ENCODE measurements at regions not wholly inside any gene's neighbourhood (a gene's known extent, or its start where the extent isn't known, plus 50 kb on each side); places are given as distances from the start of the nearest gene placed in this dataset.
"Not testable (repeated sequence)": the region's sequence is repeated elsewhere in the genome, so short reads cannot be mapped to it uniquely, and the experiment has no call there.

- DNase-seq (ENCODE audit: low read depth in 2 of 2) = peak; percentile 47 to 57
These were observed 67.7 kb upstream of the DCN start for GRCh38 chr12:91250273-91250665.

GRCh38 chr12:91249518-91250272 lies 67.1 kb upstream of the DCN start:
- DNase-seq (ENCODE audit: low read depth in 2 of 2) = peak; percentile 76 to 84

GRCh38 chr12:91249054-91249453 lies 66.4 kb upstream of the DCN start:
- DNase-seq (ENCODE audit: low read depth in 2 of 2) = peak; percentile 50 to 54

- not testable (repeated sequence) for DNase-seq (ENCODE audit: low read depth in 2 of 2)
These were observed 60.6 kb upstream of the DCN start for GRCh38 chr12:91243177-91243576.

- DNase-seq (ENCODE audit: low read depth in 2 of 2) = no peak
These were observed 59.1 kb upstream of the DCN start for GRCh38 chr12:91241756-91242155.

- no peak for DNase-seq (ENCODE audit: low read depth in 2 of 2)
These were observed 57.9 kb upstream of the DCN start for GRCh38 chr12:91240386-91241095.

- DNase-seq (ENCODE audit: low read depth in 2 of 2) = no peak
These were observed 56.9 kb upstream of the DCN start for GRCh38 chr12:91239481-91239880.

Measured in fibroblast of skin of left biceps (primary cell).